ENCODE measurements at regions not wholly inside any gene's neighbourhood (a gene's known extent, or its start where the extent isn't known, plus 50 kb on each side); places are given as distances from the start of the nearest gene placed in this dataset.

DNA sequence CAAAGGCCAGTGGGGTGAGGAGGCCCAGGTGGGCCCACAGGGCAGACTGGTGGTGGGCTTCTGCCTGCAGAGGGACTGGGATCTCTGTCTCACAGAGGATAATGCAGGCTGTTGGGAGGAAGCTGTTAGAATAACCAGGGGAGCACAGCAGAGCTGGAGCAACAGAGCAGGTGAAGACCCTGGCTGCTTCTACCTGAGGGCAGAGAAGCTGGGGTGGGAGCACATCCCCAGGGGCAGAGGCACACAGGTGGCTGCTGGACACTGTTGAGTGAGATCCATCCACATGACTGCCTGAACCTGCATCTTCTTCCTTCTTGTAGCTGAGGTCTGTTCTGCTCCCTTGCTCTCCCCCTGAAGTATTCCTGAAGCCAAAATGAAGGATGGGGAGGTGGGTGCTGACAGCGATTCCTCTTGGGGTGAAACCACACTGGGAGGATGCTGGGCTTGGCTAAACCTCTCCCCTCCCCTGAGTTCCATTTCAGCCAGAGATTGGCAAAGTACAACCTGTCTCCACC lies 1725.0 kb downstream of the TP53TG3F start:
- no peak overlapping the region for H3K27ac ChIP-seq
- TF ChIP-seq, protein P1, sequence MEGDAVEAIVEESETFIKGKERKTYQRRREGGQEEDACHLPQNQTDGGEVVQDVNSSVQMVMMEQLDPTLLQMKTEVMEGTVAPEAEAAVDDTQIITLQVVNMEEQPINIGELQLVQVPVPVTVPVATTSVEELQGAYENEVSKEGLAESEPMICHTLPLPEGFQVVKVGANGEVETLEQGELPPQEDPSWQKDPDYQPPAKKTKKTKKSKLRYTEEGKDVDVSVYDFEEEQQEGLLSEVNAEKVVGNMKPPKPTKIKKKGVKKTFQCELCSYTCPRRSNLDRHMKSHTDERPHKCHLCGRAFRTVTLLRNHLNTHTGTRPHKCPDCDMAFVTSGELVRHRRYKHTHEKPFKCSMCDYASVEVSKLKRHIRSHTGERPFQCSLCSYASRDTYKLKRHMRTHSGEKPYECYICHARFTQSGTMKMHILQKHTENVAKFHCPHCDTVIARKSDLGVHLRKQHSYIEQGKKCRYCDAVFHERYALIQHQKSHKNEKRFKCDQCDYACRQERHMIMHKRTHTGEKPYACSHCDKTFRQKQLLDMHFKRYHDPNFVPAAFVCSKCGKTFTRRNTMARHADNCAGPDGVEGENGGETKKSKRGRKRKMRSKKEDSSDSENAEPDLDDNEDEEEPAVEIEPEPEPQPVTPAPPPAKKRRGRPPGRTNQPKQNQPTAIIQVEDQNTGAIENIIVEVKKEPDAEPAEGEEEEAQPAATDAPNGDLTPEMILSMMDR (conservative IDR thresholded peaks at IDR 0.05): no peak

DNA sequence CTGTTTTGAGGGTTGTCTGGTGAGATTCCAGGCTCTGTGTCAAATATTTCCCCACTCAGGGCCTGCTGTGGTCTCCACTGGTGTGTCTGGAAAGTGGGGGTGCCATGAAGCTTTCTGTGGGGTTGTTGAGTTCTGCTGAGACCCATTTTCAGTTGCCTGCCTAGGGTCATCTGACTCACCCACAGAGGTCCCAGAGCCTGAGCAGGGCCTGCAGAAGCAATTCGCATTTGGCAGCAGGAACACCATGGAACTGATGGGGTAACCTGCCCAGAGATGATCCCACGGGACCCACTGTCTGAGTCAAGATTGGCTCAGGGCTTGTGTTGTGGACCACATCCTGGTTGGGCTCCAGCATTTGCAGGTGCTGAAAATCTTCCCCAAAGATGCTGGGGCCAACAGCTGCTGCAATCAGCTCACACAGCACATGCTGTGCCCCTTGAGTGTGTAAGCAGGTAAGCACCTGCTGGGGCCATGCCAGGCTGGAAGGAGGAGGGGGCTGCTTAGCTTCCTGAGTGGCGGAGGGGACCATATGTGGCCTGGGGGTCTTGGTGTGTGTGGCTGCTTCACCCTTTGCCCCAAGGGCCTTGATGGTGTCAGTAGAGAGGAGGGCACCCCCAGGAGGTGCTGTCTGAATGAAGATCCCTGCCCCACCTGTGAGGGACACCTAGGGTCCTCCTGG lies 1726.1 kb downstream of the TP53TG3F start:
- no peak overlapping the region for H3K27ac ChIP-seq
- TF ChIP-seq, protein P1 (conservative IDR thresholded peaks at IDR 0.05): no peak

DNA sequence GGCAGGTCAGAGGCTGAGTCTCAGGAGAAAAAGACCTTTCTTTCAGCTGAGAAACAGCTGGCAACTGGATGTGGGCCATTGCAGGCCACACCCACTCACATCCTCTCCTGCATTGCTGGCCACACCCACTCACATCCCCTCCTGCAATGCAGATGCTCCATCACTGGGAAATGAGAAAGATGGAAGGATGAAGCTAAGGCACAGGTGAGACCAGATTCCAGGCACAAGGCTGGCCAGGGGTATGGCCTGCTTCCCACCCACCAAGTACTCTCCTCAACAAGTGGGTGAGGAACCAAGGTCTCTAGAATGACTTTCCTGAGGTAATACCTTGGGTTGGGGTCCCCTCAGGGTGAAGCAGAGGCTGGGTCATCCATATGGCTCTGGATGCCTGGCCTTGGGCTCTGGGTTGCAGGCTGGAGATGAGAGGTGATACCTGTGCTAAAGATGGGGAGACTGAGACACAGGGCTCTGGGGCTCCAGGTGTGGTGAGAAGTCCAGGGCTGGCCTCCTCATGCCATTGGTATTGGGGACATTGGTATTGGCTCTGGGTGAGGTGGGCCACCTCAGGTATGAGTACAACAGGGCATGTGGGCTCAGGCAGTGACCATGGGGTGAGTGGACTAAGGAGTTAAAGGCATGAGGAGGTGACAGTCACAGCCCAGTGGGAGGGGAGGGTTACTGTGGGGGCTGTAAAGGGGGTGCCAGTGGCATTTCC lies 1726.8 kb downstream of the TP53TG3F start:
- TF ChIP-seq, protein P1 (conservative IDR thresholded peaks at IDR 0.05): no peak
- H3K27ac ChIP-seq: no peak overlapping the region

DNA sequence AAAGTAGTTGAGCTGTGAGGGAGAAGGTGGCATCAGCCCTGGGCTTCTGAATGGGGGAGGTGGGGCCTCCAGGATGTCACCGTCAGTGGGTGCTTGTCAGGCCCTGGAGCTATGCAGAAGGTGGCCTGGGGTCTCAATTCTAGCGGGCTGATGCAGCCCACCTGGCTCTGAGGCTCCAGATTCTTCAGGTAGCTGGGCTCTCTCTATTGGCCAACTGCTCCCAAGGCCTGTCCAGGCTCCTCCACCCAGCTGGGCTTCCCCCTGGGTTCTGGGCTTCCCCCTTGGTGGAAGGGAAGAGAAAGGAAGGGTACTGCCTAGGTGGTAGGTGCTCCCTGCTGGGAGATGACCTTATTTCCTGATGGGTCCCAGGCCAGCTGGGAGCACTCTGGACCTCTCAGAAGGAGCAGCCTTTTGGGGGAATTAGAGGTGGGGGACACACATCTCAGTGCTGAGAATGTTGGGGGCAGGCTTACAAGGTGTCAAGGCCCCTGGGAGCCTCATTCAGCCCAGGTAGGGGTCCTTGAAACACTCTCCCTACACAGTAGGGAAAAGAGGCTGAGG lies 1728.3 kb downstream of the TP53TG3F start:
- TF ChIP-seq, protein P1 (conservative IDR thresholded peaks at IDR 0.05): no peak
- no peak overlapping the region for H3K27ac ChIP-seq

DNA sequence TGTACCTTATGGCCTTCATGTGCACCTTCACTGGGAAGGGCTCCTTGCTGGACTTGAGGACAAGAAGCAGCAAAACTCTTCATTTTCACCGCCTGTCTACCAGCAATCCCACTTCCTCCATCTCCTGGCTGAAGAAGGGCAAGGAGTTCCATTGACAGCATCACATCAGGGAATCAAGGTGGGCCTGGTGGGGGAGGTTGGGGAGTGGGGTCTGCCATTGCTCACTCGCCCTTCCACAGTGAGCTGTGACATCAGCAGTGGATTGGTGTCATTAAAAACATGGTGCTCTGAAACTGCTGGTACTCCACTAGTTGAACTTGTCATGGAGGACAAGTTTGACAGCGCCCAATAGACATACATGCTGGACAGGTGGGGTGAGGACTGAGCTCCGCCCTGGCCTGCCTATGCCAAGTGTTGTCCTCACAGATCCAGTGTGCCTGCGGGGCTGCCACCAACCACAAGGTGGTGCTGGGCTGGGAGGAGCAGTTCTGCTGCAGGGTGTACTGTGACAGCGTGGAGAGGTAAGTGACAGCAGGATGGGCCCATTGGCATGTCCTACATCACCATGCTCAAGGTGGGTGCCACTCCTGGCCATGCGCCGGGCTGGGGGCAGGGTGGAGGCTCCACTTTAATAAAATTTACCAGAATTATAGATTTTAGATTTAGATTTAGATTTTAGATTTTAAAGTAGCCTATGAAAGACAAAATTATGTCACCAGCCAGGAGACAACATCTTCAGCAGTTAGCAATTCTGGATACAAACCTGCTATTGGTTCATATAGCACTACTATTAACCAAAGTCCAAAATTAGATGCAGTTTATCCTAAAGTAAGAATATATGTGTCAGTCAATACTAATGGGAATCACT lies 1729.1 kb downstream of the TP53TG3F start:
- no peak overlapping the region for H3K27ac ChIP-seq
- TF ChIP-seq, protein P1 (conservative IDR thresholded peaks at IDR 0.05): no peak

DNA sequence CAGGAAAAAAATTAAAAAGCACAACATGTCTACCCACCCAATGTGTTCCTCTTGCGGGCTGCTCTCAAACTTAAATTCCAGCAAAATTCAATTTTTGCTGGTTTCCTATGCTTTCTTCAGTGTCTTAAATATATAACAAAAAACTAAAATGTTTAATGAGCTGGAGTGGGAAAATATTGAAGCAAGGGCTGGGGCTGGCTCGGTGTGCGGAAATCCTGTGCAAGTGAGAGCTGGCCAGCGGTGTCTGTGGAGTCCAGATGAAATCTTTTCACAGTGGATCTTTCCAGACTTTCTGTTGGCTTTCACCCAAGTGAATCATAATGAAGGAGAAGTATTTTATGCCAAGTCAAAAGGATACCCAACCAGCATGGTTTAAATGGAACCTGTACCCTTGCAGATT lies 1733.6 kb downstream of the TP53TG3F start:
- TF ChIP-seq, protein P1 (conservative IDR thresholded peaks at IDR 0.05): no peak
- no peak overlapping the region for H3K27ac ChIP-seq

Measured in VCaP (cell line).